ENCODE measurements at regions not wholly inside any gene's neighbourhood (a gene's known extent, or its start where the extent isn't known, plus 50 kb on each side); places are given as distances from the start of the nearest gene placed in this dataset.
A peak's percentile ranks its signal among the peaks of the same experiment; 100 is the strongest.

GRCh38 chr4:124025428-124025827 lies 628.8 kb downstream of the SPRY1 start:
- Histone ChIP-seq H3K27ac (no peak overlapping the region), H3K4me1 (no peaks in the 10 kb centered on the region), H3K4me3 (no peak overlapping the region), H3K9me3 (no peaks in the 10 kb centered on the region), H3K27me3 (ENCODE audit: insufficient read depth in 3 of 3, low read length in 2 of 3) (no peaks in the 10 kb centered on the region), H3K36me3 (ENCODE audit: insufficient read depth in 1 of 2, low read depth in 1 of 2) (no peaks in the 10 kb centered on the region)
- DNase-seq (no peak), ATAC-seq (no peak)
- WGBS, 3 donors = 50 to 87% (median 73%) methylated on average over 9 of the region's 9 CpGs
- no peak for TF ChIP-seq CTCF (IDR thresholded peaks at IDR 0.05)
- intact Hi-C loops (cut with DNase I) = no loop called here

GRCh38 chr4:124028182-124028581 lies 631.6 kb downstream of the SPRY1 start:
- H3K9me3 ChIP-seq = no peaks in the 10 kb centered on the region
- intact Hi-C loops (cut with DNase I) = no loop called here
- TF ChIP-seq CTCF (IDR thresholded peaks at IDR 0.05) = no peak
- ATAC-seq (no peak), DNase-seq (no peak)
- no peaks in the 10 kb centered on the region for H3K27me3 ChIP-seq (ENCODE audit: insufficient read depth in 3 of 3, low read length in 2 of 3)
- no peaks in the 10 kb centered on the region for H3K4me1 ChIP-seq
- no peaks in the 10 kb centered on the region for H3K36me3 ChIP-seq (ENCODE audit: insufficient read depth in 1 of 2, low read depth in 1 of 2)
- WGBS, 3 donors = 68 to 72% (median 69%) methylated on average over 4 of the region's 4 CpGs
- no peak overlapping the region for H3K27ac ChIP-seq
- no peak overlapping the region for H3K4me3 ChIP-seq

- ATAC-seq (peak; percentile 53 to 89 (median 64)), DNase-seq (no peak)
- no peak overlapping the region for H3K27ac ChIP-seq
- H3K4me1 ChIP-seq = peaks cover 3% of the 10 kb centered on the region
- TF ChIP-seq CTCF (IDR thresholded peaks at IDR 0.05) = no peak
- no peaks in the 10 kb centered on the region for H3K27me3 ChIP-seq (ENCODE audit: insufficient read depth in 3 of 3, low read length in 2 of 3)
- no peak overlapping the region for H3K4me3 ChIP-seq
- H3K9me3 ChIP-seq = no peaks in the 10 kb centered on the region
- no peaks in the 10 kb centered on the region for H3K36me3 ChIP-seq (ENCODE audit: insufficient read depth in 1 of 2, low read depth in 1 of 2)
- 31 to 48% (median 35%) methylated on average over 2 of the region's 2 CpGs for WGBS, 3 donors
- intact Hi-C loops (cut with DNase I) = no loop called here
Measured at GRCh38 chr4:124030147-124030546, 633.6 kb downstream of the SPRY1 start.

DNA sequence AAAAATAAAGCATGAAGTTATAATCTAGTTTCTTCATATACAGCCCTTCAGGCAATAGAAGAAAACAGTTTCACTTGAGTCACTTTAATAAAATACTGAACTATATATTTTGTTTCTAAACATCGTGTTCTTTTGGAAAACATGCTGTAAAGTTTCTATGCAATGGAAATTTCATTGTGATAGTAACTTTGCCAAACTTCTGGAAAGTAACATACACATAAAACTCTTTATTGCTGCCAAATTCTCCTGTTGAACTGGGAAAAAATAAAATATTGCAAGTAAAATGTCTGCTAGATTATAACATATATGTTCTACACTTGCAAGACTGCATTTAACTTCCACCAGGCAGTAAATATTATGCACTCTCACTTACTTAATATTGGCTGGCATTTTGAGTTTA lies 635.4 kb downstream of the SPRY1 start:
- ATAC-seq = no peak
- Histone ChIP-seq H3K9me3 (no peaks in the 10 kb centered on the region), H3K36me3 (ENCODE audit: insufficient read depth in 1 of 2, low read depth in 1 of 2) (no peaks in the 10 kb centered on the region), H3K27me3 (ENCODE audit: insufficient read depth in 3 of 3, low read length in 2 of 3) (no peaks in the 10 kb centered on the region), H3K4me3 (no peak overlapping the region), H3K27ac (no peak overlapping the region), H3K4me1 (peaks cover 5% of the 10 kb centered on the region)
- DNase-seq = no peak
- 45 to 47% (median 46%) methylated on average over 1 of the region's 1 CpG for WGBS, 3 donors
- intact Hi-C loops (cut with DNase I) = no loop called here
- no peak for TF ChIP-seq CTCF (IDR thresholded peaks at IDR 0.05)

DNA sequence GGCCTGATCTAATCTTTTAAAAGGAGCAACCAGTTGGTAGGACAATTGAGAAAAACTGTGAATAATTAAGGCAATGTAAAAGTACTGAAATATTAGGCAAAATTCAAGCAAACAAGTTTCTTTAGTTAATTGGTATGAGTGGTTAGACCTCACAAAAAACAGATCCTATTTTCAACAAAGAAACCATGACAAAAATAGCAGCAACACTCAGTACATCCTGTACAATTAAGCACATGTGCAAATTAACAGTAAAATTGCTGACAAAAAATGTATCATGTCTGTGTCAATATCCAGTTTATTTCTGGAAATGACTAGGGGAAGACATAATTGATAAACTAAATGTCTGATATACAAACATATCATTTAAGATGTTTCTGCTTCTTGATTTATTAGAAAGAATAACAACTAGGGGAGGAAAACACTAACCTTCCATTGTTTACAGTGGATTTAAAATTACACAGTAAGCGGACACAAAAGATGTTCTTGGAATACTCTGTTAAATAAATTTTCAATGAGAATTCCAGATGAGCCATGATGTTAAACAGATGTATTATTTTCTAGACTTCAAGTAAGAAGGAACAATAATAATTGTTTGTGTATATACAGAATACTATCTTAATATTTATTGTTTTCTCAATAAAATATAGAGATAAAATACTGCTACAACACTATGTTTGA lies 638.9 kb downstream of the SPRY1 start:
- Histone ChIP-seq H3K36me3 (ENCODE audit: insufficient read depth in 1 of 2, low read depth in 1 of 2) (no peaks in the 10 kb centered on the region), H3K9me3 (no peaks in the 10 kb centered on the region), H3K4me1 (peaks cover 5% of the 10 kb centered on the region), H3K4me3 (no peak overlapping the region), H3K27me3 (ENCODE audit: insufficient read depth in 3 of 3, low read length in 2 of 3) (no peaks in the 10 kb centered on the region), H3K27ac (no peak overlapping the region)
- ATAC-seq (no peak), DNase-seq (no peak)
- no peak for TF ChIP-seq CTCF (IDR thresholded peaks at IDR 0.05)
- WGBS, 3 donors = 34 to 63% (median 35%) methylated on average over 1 of the region's 1 CpG
- intact Hi-C loops (cut with DNase I) = no loop called here

Data from psoas muscle (tissue), 7 donors.